H1 (cell line): ENCODE measurements at regions not wholly inside any gene's neighbourhood (a gene's known extent, or its start where the extent isn't known, plus 50 kb on each side); places are given as distances from the start of the nearest gene placed in this dataset.

Source experiments
- ATF2 ChIP-seq: IDR thresholded peaks from 2 replicates; pipeline ENCODE4 v1.6.1; 2012; ENCODE audit warnings: low read length, inconsistent platforms
- ATF3 ChIP-seq: IDR thresholded peaks from 2 replicates; pipeline ENCODE4 v1.6.1; 2011; ENCODE audit warnings: low read depth, mild to moderate bottlenecking, low read length; ENCODE audit not compliant: insufficient read depth
- CBX5 ChIP-seq: fragments of 300-800, 300-1000 bp; sonication (generic); IDR thresholded peaks from 2 replicates; pipeline ENCODE4 v1.7.1; 2016; ENCODE audit warnings: antibody characterized with exemption, low read length, low read depth
- CHD1 ChIP-seq: IDR thresholded peaks from 2 replicates; pipeline ENCODE4 v1.6.1; 2012; ENCODE audit warnings: low read depth, low read length, improper control_type of control experiment
- EP300 ChIP-seq, 2 experiments: IDR thresholded peaks; 1 replicate in 1 of 2; 2 replicates in 1 of 2; pipeline ENCODE4 v1.6.1; 2011 to 2012; ENCODE audit warnings: low read depth in 2 of 2, low read length in 2 of 2, mild to moderate bottlenecking in 2 of 2, borderline replicate concordance in 1 of 2, inconsistent platforms in 1 of 2, moderate library complexity in 1 of 2
- JUND ChIP-seq: IDR thresholded peaks from 2 replicates; pipeline ENCODE4 v1.6.1; 2011; ENCODE audit warnings: mild to moderate bottlenecking, improper control_type of control experiment, low read length
- NRF1 ChIP-seq: IDR thresholded peaks from 2 replicates; pipeline ENCODE4 v1.6.1; 2011; ENCODE audit warnings: mild to moderate bottlenecking, low read depth, low read length, improper control_type of control experiment
- SRF ChIP-seq: IDR thresholded peaks from 2 replicates; pipeline ENCODE4 v1.6.1; 2011; ENCODE audit warnings: mild to moderate bottlenecking, low read depth, low read length, moderate library complexity
- TEAD4 ChIP-seq: IDR thresholded peaks from 2 replicates; pipeline ENCODE4 v1.6.1; 2012; ENCODE audit warnings: low read depth, low read length, inconsistent platforms, mixed read lengths
- ZNF274 ChIP-seq: IDR thresholded peaks from 2 replicates; pipeline ENCODE4 v1.7.0; 2012; ENCODE audit warnings: low read length, borderline replicate concordance; ENCODE audit errors: extremely low read depth

- TF ChIP-seq TEAD4 = no peak
- TF ChIP-seq EP300 (IDR thresholded peaks at IDR 0.05; ENCODE audit: borderline replicate concordance in 1 of 2, low read depth in 2 of 2, low read length in 2 of 2) = peak in 1 of 2 experiments; percentile 91; a peak in 2 of 3 replicates
- no peak for TF ChIP-seq SRF
- TF ChIP-seq CHD1 = no peak
- no peak for TF ChIP-seq CBX5
- no peak for TF ChIP-seq ZNF274
- no peak for TF ChIP-seq ATF3
- TF ChIP-seq NRF1 = no peak
- no peak for TF ChIP-seq JUND
- peak; percentile 35; the same call in 1 of the 2 replicates for TF ChIP-seq ATF2
Measured at GRCh38 chr13:38210928-38211596, 138.6 kb upstream of the UFM1 start (continued).
